ENCODE measurements at regions not wholly inside any gene's neighbourhood (a gene's known extent, or its start where the extent isn't known, plus 50 kb on each side); places are given as distances from the start of the nearest gene placed in this dataset.

- TF ChIP-seq HDAC2 (IDR thresholded peaks at IDR 0.05), result no peak
- TF ChIP-seq, protein P1, sequence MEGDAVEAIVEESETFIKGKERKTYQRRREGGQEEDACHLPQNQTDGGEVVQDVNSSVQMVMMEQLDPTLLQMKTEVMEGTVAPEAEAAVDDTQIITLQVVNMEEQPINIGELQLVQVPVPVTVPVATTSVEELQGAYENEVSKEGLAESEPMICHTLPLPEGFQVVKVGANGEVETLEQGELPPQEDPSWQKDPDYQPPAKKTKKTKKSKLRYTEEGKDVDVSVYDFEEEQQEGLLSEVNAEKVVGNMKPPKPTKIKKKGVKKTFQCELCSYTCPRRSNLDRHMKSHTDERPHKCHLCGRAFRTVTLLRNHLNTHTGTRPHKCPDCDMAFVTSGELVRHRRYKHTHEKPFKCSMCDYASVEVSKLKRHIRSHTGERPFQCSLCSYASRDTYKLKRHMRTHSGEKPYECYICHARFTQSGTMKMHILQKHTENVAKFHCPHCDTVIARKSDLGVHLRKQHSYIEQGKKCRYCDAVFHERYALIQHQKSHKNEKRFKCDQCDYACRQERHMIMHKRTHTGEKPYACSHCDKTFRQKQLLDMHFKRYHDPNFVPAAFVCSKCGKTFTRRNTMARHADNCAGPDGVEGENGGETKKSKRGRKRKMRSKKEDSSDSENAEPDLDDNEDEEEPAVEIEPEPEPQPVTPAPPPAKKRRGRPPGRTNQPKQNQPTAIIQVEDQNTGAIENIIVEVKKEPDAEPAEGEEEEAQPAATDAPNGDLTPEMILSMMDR (IDR thresholded peaks at IDR 0.05), result no peak
- no peak for TF ChIP-seq KDM5A (IDR thresholded peaks at IDR 0.05)
- TF ChIP-seq SREBF2 (IDR thresholded peaks at IDR 0.05), result no peak
- no peak for TF ChIP-seq POLR2A (IDR thresholded peaks at IDR 0.05; ENCODE audit: low read length)
- TF ChIP-seq ZC3H11A (IDR thresholded peaks at IDR 0.05), result no peak
- TF ChIP-seq KDM1A (IDR thresholded peaks at IDR 0.05; ENCODE audit: low read depth), result no peak
- no peak for TF ChIP-seq ESRRA (IDR thresholded peaks at IDR 0.05; ENCODE audit: borderline replicate concordance, low read length)
- no peak for TF ChIP-seq NPAS2 (CRISPR knock-in tag; IDR thresholded peaks at IDR 0.05; ENCODE audit: borderline replicate concordance)
- TF ChIP-seq RAD21 (conservative IDR thresholded peaks at IDR 0.05 in 1 of 2, IDR thresholded peaks at IDR 0.05 in 1 of 2), result no peak
- TF ChIP-seq RARB (CRISPR knock-in tag; IDR thresholded peaks at IDR 0.05), result no peak
- 0 out of 2 replicates have a peak, but pooled peaks have one; percentile 23 for TF ChIP-seq JUNB (IDR thresholded peaks at IDR 0.05)
These were observed 357.9 kb upstream of the USP24 start for GRCh38 chr1:55572878-55573734.
